ENCODE measurements at regions not wholly inside any gene's neighbourhood (a gene's known extent, or its start where the extent isn't known, plus 50 kb on each side); places are given as distances from the start of the nearest gene placed in this dataset.

DNA sequence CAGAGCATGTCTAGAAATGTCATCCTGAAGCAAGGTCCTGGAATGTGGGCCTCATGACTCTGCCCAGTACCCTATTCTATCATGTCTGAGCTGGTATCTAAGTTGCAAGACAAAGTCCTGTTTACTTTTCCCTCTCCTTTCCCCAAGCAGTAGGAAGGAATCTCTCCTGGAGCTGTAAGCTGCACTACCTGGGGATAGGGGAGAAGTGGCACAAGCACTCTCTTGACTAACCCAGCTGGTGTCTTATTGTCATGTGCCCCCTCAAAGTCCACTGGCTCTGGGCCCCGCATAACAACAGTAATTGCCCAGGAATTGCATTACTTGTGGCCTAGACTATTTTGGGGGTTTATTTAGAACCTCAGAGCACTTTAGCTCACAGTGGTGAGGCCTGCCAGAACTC, 1366.3 kb upstream of the GOT2 start:
- intact Hi-C loops (cut with micrococcal nuclease), result no loop called here
- no TSS peak for BruUV-seq (replicated peaks)
- no peak overlapping the region for H2AFZ ChIP-seq (ENCODE audit: low read depth, low read length)
- no peak for DNase-seq (ENCODE audit: extremely low read depth in 1 of 4, low spot score in 3 of 4)
- H3K4me2 ChIP-seq (ENCODE audit: insufficient read depth, low read length), result no peak overlapping the region
- ChIA-PET POLR2A (no interaction called here), CTCF (ENCODE audit: low intra/inter-chr PET ratio) (no interaction called here)
- TF ChIP-seq SMARCE1 (IDR thresholded peaks at IDR 0.05) (no peak), TCF7 (IDR thresholded peaks at IDR 0.05; ENCODE audit: borderline replicate concordance) (no peak), MAFF (IDR thresholded peaks at IDR 0.05; ENCODE audit: low read length) (no peak), ZNF3 (CRISPR knock-in tag; IDR thresholded peaks at IDR 0.05) (no peak), RBM15 (IDR thresholded peaks at IDR 0.05; ENCODE audit: insufficient read depth, low read length) (no peak)
- no peaks in the 10 kb centered on the region for H3K36me3 ChIP-seq (ENCODE audit: control insufficient read depth, insufficient read depth, low read length)
- no peaks in the 10 kb centered on the region for H3K9me1 ChIP-seq (ENCODE audit: control insufficient read depth, insufficient read depth, low read length)
- H3K9me3 ChIP-seq (replicated peaks; ENCODE audit: control insufficient read depth, insufficient read depth, low read depth, low read length), result no peaks in the 10 kb centered on the region; the same call in 1 of the 2 replicates
- in situ Hi-C loops (cut with MboI), result no loop called here
- 0% methylated on average over 1 of the region's 1 CpG for WGBS (ENCODE audit: insufficient coverage, low coverage, missing lambda C conversion rate)
- no peaks in the 10 kb centered on the region for H3K27me3 ChIP-seq (ENCODE audit: control insufficient read depth in 2 of 2, insufficient read depth in 2 of 2, low read length in 2 of 2)
- no peaks in the 10 kb centered on the region for H3K4me1 ChIP-seq (replicated peaks in 1 of 2; ENCODE audit: control insufficient read depth in 2 of 2, insufficient read depth in 2 of 2, low read length in 2 of 2)
- FAIRE-seq, result no peak
- no peak overlapping the region for H3K27ac ChIP-seq (ENCODE audit: extremely low read depth, low read depth, low read length)
- H3K79me2 ChIP-seq (ENCODE audit: control insufficient read depth, insufficient read depth, low read length), result no peaks in the 10 kb centered on the region
- H3K9ac ChIP-seq (ENCODE audit: insufficient read depth in 1 of 2, low read depth in 2 of 2, low read length in 2 of 2), result no peak overlapping the region
- H3K4me3 ChIP-seq, result no peak overlapping the region
- no peak for ATAC-seq
- H4K20me1 ChIP-seq (replicated peaks; ENCODE audit: control insufficient read depth, insufficient read depth, low read length), result no peaks in the 10 kb centered on the region

DNA sequence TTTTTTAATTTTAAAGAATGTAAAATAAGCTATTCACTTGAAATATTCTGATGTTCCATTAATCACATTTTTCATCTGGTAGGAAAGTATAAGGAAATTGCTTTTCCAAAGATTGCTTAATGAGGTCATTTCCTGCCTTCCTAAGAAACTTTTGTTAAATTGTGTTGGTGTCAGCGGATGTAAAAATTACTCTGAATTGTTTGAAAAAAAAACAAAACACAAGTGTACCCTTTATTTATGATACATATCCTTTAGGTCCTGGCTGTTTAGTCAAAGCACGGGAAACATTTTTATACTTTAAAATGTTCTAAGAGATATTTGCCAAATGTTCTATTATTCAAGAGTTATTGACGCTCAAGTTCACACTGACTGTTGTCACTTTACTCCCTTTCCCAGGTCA, 1357.4 kb upstream of the GOT2 start:
- H3K36me3 ChIP-seq (ENCODE audit: control insufficient read depth, insufficient read depth, low read length), result no peaks in the 10 kb centered on the region
- no peak overlapping the region for H3K4me3 ChIP-seq
- no TSS peak for BruUV-seq (replicated peaks)
- intact Hi-C loops (cut with micrococcal nuclease) (no loop called here), in situ Hi-C loops (cut with MboI) (no loop called here)
- no peaks in the 10 kb centered on the region for H3K9me1 ChIP-seq (ENCODE audit: control insufficient read depth, insufficient read depth, low read length)
- no peaks in the 10 kb centered on the region for H3K9me3 ChIP-seq (replicated peaks; ENCODE audit: control insufficient read depth, insufficient read depth, low read depth, low read length)
- no peaks in the 10 kb centered on the region for H4K20me1 ChIP-seq (replicated peaks; ENCODE audit: control insufficient read depth, insufficient read depth, low read length)
- CTCF ChIA-PET (ENCODE audit: low intra/inter-chr PET ratio), result no interaction called here
- no peaks in the 10 kb centered on the region for H3K4me1 ChIP-seq (replicated peaks in 1 of 2; ENCODE audit: control insufficient read depth in 2 of 2, insufficient read depth in 2 of 2, low read length in 2 of 2)
- no peak overlapping the region for H3K4me2 ChIP-seq (ENCODE audit: insufficient read depth, low read length)
- H3K27ac ChIP-seq (ENCODE audit: extremely low read depth, low read depth, low read length), result no peak overlapping the region
- WGBS (ENCODE audit: insufficient coverage, low coverage, missing lambda C conversion rate), result 3% methylated on average over 3 of the region's 3 CpGs
- no peak overlapping the region for H2AFZ ChIP-seq (ENCODE audit: low read depth, low read length)
- DNase-seq (ENCODE audit: extremely low read depth in 1 of 4, low spot score in 3 of 4) (no peak), ATAC-seq (no peak), FAIRE-seq (no peak)
- no peaks in the 10 kb centered on the region for H3K27me3 ChIP-seq (ENCODE audit: control insufficient read depth in 2 of 2, insufficient read depth in 2 of 2, low read length in 2 of 2)
- no peak overlapping the region for H3K9ac ChIP-seq (ENCODE audit: insufficient read depth in 1 of 2, low read depth in 2 of 2, low read length in 2 of 2)
- POLR2A ChIA-PET, result no interaction called here
- H3K79me2 ChIP-seq (ENCODE audit: control insufficient read depth, insufficient read depth, low read length), result no peaks in the 10 kb centered on the region
- TF ChIP-seq HNRNPUL1 (IDR thresholded peaks at IDR 0.05; ENCODE audit: low read length) (no peak), SREBF2 (CRISPR knock-in tag; IDR thresholded peaks at IDR 0.05) (no peak), GTF2E2 (tag; IDR thresholded peaks at IDR 0.05) (no peak), TSHZ1 (CRISPR knock-in tag; IDR thresholded peaks at IDR 0.05) (no peak), ZNF696 (CRISPR knock-in tag; conservative IDR thresholded peaks at IDR 0.05) (no peak), ZBTB1 (CRISPR knock-in tag; IDR thresholded peaks at IDR 0.05; ENCODE audit: borderline replicate concordance, low read depth) (no peak), PHF20 (IDR thresholded peaks at IDR 0.05; ENCODE audit: partially characterized antibody) (no peak), ZKSCAN1 (IDR thresholded peaks at IDR 0.05; ENCODE audit: low read depth, low read length) (no peak), CCAR2 (IDR thresholded peaks at IDR 0.05; ENCODE audit: low read depth, low read length) (no peak)
- TF ChIP-seq, protein P1, sequence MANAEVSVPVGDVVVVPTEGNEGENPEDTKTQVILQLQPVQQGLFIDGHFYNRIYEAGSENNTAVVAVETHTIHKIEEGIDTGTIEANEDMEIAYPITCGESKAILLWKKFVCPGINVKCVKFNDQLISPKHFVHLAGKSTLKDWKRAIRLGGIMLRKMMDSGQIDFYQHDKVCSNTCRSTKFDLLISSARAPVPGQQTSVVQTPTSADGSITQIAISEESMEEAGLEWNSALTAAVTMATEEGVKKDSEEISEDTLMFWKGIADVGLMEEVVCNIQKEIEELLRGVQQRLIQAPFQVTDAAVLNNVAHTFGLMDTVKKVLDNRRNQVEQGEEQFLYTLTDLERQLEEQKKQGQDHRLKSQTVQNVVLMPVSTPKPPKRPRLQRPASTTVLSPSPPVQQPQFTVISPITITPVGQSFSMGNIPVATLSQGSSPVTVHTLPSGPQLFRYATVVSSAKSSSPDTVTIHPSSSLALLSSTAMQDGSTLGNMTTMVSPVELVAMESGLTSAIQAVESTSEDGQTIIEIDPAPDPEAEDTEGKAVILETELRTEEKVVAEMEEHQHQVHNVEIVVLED (CRISPR knock-in tag; IDR thresholded peaks at IDR 0.05), result no peak
